DMS 273 treated with DMSO at 0.1 percent for 48 hours (cell line): ENCODE measurements at regions not wholly inside any gene's neighbourhood (a gene's known extent, or its start where the extent isn't known, plus 50 kb on each side); places are given as distances from the start of the nearest gene placed in this dataset.
"Not testable (repeated sequence)": the region's sequence is repeated elsewhere in the genome, so short reads cannot be mapped to it uniquely, and the experiment has no call there.

Experiments
- DNase-seq: peaks from one replicate; lab custom pipeline; 2025; lab: John Stamatoyannopoulos, UW

DNA sequence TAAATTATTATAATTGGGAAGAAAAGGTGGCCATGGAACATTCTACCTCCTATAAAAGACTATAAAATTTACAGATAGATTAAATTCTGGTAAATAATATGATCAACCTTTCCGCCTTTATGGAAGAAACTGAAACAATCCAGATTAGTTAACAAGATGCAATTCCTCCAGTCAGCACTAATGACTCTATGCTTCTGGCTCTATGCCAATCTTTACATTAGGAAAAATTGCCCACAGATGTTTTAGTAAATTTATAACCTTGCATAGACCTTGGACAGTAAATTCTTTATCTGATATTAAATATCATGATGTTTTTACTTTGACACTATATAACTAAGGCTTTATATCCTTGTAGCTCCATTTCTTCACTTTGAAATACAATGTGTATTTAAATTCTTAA, 2302.5 kb downstream of the ARAP2 start:
- no peak for DNase-seq

DNA sequence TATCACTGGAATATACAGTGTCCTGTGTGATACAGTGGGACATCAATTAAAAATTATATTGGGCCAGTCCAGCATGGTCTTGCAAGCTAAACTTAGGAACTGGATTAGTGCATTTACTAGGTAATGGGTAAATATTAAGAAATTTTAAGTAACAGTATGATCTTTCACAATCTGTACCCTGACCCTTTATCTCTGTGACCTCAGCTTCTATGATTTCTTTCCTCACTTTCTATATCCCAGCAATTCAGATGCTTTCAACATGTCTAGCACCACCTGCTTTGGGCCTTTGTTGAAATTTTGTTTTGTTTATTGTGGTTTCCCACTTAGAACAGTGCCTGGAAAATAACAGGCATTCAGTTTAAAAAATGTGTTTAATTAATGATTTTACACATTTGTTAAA, 2295.4 kb downstream of the ARAP2 start:
- no peak for DNase-seq

DNA sequence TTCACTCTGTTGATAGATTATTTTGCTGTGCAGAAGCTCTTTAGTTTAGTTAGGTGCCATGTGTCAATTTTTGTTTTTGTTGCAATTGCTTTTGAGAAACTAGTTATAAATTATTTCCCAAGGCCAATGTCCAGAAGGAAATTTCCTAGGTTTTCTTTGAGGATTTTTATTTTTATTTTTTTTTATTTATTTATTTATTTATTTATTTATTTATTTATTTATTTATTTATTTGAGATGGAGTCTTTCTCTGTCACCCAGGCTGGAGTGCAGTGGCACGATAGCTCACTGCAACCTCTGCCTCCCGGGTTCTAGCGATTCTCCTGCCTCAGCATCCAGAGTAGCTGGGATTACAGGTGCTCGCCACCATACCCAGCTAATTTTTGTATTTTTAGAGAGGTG, 2290.5 kb downstream of the ARAP2 start:
- not testable (repeated sequence) for DNase-seq

DNA sequence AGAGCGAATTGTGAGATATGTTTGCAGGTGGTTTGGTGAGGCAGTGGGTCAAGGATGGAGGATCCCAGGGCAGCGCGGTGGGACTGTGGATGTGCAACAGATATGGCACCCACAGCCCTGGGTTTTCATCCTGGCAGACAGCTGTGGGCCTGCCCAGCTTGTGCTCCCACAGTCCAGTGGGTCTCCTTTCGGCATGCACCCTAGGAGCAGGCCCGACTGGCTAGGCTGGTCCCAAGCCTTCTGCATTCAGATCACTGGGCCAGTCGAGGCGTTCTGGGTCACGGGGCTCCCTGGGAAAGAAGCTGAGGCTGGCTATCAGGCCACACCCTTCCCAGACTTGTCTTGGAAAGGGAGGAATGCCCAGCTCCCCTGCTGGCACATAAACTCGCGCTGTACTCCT, 2289.6 kb downstream of the ARAP2 start:
- DNase-seq: no peak

DNA sequence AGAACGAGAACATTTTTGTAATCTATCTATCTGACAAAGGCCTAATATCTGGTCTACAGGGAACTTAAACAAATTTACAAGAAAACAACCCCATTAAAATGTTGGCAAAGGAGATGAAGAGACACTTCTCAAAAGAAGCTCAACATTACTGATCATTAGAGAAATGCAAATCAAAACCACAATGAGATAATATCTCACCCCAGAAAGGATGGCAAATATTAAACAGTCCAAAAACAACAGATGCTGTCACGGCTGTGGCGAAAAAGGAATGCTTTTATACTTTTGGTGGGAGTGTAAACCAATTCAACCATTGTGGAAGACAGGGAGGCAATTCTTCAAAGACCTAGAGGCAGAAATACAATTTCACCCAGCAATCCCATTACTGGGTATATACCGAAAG, 2284.8 kb downstream of the ARAP2 start:
- no peak for DNase-seq

DNA sequence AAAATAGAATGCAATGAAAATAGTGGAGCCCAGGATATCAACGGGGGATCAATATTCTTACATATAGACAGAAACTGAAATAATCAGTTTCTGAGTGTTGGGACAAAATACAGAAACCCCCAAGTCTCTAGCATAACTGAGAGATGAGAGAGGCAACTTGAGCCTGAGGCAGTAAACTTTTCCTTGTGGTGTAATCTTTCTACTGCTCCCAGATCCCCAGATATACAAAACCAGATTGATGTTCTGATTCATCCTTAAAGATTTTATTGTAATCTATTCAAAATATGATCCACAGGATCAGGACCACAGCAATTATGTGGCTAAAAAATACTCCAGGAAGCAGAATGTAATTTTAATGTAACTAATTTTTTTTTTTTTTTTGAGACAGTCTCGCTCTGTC, 2282.6 kb downstream of the ARAP2 start:
- no peak for DNase-seq

DNA sequence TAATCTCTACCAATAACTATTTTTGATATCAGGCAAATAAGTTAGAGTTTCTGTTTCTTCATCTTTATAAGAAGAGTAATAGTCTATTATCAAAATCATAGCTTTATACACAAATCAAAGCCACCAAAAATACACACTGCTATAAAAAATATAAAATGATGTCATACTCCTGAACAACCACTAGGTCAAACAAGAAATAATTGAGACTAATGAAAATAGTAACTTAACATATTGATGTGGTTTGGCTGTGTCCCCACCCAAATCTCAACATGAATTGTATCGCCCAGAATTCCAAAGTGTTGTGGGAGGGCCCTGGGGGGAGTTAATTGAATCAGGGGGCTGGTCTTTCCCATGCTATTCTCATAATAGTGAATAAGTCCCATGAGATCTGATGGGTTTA, 2277.5 kb downstream of the ARAP2 start:
- DNase-seq: no peak

DNA sequence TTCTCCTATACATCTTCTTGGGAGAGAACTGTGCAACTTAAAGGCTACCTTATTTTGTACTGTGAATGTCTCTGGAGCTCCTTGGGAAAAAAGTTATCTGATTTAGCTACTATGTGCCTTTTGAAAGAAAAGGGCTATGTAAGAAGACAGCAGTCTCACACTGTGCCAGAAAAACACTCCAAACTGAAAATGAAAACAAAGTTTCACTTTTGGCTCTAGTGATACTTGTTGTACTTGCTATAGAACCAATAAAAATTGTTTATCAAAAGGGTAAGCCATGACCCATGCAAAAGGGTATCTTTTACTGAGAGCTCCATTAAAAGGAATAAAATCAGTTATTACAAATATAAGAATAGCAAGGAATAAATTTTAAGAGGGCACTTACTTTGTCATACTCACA, 2270.0 kb downstream of the ARAP2 start:
- DNase-seq: no peak

DNA sequence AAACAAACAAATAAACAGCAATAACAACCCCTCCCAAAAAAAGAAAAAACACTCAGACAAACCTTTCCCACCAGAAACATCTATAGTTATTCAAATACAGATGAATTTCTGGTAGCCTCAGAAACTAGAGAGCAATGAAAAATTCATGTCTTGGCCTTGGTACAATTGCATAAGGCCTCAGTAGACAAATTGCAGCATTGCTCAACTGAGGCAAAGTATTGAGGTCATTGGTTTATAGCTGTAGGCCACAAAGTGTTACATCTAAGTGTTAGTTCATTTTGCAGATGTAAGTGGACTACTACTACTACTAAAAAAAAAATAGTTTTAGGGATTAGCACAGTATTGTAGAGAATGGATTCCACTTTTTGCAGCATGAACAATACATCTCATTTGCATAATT, 2268.3 kb downstream of the ARAP2 start:
- no peak for DNase-seq

DNA sequence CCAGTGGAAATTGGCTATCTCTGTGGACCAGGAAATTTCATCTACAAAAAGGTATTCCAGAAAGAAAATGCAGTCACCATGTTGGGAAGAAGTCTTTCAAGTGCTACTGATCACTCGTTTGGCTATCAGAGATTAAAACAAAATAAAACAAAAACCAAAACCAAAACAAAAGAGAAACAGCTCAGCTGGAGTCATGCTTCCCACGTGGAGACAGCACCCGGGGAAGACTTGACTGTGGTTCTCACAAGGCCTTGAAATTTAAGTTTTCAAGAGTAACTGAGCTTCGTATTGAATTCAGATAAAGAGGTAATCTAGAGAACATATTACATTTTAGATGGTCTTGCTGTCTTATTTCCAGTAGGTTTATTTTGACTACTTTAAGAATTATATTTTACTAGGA, 2264.5 kb downstream of the ARAP2 start:
- not testable (repeated sequence) for DNase-seq

DNA sequence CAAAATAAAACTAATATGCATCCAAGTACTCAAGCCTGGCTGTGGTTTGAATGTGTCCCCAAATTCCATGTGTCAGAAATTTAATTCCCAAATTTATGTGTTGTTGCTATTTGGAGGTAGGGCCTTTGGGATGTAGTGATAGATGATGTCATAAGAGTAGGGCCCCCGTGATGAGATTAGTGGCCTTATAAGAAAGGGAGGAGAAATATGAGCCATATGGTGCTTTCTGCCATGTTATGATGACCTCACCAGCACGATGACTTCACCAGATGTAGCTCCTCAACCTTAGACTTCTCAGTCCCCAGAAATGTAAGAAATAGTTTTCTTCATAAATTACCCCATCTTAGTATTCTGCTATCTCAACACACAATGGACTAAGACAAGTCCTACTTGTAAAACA, 2264.0 kb downstream of the ARAP2 start:
- no peak for DNase-seq

DNA sequence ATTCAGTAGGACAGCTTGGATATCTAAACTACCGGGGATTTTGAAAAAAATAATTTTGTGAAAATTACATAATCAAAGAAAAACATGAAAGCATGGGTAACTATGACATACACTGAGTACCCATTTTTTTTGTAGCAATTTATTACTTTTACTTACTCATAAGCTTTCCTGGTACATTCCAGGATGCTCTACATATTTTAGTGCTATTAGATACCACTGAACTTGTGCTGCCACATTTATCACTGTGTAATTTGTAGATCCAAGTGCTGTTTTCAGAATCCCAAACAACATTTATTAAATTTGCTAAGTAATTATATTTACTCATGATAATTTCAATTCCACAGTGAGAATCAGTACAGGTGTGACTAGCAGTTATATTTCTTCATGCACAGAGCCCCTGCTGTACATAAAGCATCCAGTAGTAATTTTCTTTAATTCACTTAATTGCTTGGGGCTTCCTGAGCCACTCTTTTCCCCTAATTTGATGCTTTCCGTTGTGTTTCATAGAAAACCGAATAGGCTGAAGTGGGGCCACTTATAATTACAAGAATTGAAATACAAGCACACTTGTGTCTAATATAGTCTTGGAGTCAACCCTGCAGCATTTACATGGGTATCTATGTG, 2254.4 kb downstream of the ARAP2 start:
- DNase-seq: no peak

DNA sequence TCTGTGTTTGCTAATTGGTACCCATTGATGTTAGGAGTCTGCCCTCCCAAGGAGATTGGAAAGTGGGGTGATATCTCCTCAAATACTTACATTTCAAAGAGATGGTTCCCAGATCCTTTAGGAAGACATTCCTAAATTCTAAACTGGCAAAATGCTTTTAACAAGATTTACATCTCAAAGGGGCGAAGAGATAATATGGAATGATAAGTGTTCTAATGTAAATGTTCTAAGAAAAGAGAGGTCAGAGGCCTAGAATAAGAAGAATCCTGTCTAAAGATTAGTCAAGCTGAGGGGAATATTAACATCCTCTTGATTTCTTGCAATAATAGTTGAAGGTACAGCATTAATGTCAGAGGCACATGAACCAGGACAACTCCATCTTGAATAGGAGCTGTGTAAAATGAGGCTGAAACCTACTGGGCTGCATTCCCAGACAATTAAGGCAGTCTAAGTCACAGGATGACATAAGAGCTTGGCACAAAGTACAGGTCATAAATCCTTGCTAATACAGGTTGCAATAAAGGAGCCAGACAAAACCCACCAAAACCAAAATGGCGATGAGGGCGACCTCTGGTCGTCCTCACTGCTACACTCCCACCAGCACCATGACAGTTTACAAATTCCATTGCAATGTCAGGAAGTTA, 2248.1 kb downstream of the ARAP2 start:
- DNase-seq: no peak

DNA sequence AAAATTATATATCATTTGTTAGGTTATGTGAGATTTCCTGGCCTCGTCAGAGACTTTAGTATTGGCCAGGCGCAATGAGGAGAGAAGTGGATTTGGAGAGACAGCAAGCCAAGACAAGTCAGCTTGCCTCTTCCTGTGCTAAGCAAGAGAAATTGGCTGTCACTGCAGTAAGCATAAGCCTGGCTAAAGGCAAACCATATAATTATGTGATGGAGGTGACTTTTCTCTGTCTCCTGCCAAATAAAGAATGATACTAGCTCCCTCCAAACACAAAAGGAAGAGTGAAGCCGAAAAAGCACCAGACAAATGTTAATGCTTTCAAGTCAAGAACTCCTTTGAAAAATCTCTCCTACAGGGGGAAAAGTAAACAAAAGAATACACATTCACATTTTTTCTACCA, 2246.0 kb downstream of the ARAP2 start:
- DNase-seq: no peak

DNA sequence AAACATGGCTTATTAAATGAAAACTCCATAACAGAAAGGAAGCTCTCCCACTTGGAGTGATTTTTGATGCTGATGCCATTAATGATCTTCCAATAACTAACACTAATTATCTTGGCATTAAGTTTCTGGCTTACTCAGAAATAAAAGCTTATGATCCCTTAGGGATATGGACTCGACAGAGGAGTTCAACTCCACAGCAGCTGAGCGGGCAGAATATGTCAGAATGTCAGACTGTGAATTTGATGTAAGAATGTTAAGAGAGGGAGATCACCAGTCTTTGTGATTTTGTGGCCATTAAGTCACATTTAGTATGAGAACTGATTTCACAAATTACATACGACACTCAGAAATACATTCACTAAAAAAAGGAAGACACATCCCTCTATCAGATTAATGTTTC, 2244.0 kb downstream of the ARAP2 start:
- DNase-seq: no peak

DNA sequence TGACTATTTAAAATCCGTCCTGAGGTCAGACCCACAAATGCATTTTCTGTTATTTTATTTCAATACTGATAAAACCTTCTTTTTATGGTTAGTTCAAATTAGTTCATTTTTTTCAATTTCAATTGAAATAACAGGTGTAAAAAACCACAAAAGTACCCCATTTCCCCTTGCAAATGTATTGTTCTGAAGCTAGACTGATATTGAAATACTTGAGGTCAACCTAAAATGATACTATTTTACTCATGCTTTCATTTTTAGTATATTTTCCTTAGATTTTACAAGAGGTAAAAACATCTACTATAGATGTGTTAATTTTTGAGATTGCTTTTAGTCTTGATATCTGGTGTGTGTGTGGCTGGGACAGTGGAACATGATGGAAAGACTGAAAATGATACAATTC, 2237.8 kb downstream of the ARAP2 start:
- not testable (repeated sequence) for DNase-seq

DNA sequence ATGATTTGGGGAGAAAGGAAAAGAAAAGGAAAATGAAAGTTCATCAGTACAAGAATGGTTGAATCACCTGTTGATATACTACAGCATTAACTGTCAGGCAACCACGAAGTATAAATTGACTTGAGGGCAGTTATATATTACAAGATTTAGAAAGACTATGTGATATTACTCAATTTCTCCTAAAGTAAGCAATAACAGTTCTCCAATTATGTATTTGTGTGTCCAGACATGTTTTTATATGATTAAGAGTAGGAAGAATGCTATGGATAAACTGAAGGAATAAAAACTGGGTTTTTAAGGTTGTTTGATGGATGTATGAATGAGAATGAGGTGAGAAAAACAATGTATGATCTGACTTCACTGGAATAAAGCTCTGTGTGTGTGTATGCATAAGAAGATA, 2234.4 kb downstream of the ARAP2 start:
- DNase-seq: no peak

DNA sequence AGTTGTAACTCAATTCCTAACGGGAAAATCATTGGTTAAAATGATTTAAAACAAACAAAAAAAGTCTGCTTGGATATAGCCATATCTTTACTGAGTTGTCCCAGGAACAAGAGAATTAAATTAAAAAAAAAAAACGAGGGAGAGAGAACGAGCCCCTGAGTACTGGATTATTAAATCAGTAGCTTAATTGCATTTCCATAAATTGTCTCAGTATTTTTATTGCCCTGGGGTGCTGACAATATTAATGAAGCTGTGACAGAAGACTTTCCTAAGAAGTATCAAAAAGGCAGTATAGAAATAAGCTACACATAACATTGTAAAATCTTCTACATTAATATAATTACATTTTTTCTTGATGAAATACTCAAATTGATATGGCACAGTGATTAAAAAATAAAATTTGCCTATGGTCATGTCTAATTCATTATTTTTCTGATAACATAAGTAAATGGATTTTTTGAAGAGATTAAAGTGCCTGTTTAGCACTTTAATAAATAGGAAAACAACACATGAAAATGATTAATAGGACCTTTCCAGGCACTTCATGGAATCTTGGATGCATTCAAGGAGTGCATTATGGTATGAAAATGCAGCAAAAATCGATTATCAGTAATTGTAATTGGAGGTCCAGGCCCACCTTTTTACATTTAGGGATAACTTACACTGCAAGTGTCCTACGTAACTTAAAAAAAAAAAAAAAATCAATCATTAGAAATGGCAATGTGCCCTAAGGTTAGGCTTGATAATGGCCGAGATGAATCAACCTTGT, 2233.4 kb downstream of the ARAP2 start:
- no peak for DNase-seq

DNA sequence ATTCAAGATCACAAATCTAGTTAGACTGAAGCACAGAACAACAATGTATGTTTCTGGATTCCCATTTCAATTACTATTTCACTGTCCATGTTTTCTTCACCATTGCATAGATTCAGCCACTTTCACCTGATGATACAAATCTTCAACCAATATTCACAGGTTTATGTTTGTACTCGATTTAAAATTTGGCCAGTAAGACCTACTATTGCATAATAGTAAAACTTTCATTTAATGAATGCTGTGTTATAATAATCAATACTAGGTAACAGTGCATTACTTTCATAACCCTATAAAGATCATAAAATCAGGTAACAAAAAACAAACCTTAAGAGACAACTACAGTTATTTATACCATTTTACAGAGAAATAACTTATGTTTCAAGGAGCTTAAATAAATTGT, 2209.1 kb downstream of the ARAP2 start:
- no peak for DNase-seq

DNA sequence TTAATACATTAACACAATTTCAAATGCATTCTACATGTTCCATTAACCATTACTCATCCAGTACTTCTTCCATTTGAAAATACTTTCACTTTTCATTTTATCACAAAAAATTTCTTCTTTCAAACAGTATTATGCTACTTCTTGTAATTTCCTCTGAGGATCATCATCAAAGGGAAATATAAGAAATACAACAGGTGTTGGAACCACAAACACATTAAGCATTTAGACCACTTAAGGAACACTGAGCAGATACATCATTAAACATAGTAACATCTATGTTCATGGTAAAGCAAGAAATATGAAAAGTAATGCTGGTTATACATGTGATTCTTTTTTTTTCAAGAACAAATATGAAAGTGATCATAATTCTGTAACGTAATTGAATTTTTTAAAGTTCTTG, 2207.0 kb downstream of the ARAP2 start:
- no peak for DNase-seq

DNA sequence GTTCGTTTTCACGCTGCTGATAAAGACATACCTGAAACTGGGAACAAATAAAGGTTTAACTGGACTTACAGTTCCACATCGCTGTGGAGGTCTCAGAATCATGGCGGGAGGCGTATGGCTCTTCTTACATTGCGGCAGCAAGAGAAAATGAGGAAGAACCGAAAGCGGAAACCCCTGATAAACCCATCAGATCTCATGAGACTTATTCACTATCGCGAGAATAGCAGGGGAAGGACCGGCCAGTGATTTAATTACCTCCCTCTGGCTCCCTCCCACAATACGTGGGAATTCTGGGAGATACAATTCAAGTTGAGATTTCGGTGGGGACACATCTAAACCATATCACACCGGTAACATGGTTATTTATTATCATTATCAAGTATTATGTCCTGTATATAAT, 2204.5 kb downstream of the ARAP2 start:
- no peak for DNase-seq

DNA sequence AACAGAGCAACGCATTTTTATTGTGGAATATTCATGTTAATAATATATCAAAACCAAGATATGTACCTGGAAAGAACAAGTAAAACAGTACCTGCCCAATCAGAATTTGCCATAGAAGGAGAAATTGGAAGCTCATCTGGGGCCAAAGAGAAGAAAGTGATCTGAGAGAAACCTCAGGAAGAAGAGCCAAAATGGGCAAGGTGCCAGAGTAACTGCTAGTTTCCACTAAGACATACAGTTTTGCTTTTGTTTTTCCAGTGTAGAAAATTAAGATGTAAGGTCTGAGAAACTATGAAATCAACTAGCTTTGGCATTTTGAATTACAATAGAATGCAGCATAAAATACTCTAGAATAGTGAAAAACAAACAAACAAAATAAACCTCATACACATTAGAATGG, 2201.2 kb downstream of the ARAP2 start:
- DNase-seq: no peak

DNA sequence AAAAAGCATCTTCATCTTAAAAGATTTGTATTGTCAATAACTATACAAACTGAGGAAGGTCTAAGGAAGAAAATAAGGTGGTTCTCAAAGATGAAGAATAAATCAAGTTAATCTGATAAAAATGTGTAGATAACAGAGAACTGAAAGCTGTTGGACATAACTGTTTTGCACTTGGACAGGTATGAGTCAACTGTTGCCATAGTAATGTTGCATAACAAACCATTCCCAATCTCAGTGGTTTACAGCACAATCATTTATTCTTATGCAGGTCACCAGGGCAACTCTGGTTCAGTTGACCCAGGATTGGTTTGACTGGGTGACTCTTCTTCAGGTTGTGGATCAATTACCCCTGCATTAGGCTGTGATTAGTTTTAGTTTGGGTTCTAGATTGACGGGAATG, 2197.7 kb downstream of the ARAP2 start:
- no peak for DNase-seq

DNA sequence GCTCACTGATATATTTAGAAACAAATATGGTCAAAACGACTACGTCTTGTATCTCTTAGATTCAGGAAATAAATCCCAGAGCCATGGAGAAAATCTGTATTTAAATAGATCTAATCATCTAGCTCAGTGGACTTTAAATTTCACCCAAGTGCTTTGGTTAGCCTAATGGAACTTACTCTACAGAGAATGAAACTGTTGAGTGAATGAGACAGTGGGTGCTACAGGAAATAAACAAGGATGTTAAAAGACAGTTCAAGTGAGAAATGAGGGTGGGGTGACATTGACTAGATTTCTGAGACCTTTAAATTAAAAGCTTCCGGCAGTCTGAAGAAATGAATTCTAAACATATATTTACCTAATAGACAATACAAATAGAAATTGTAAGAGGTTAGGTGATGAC, 2197.0 kb downstream of the ARAP2 start:
- no peak for DNase-seq
